Lower leg skin (tissue), 3 donors: ENCODE measurements at regions not wholly inside any gene's neighbourhood (a gene's known extent, or its start where the extent isn't known, plus 50 kb on each side); places are given as distances from the start of the nearest gene placed in this dataset.
"Not testable (repeated sequence)": the region's sequence is repeated elsewhere in the genome, so short reads cannot be mapped to it uniquely, and the experiment has no call there.

Experiments
- POLR2A ChIP-seq, 2 donors: fragments of 450-650 bp; IDR thresholded peaks; one replicate each; pipeline ENCODE4 v1.6.1; 2016 to 2017; ENCODE audit warnings: antibody characterized with exemption in 2 of 2, mild to moderate bottlenecking in 1 of 2, moderate library complexity in 1 of 2
- TF ChIP-seq, protein P1 (sequence below), 3 donors: fragments of 450-650 bp; IDR thresholded peaks; one replicate each; pipeline ENCODE4 v1.5.1; 2016; ENCODE audit warnings: antibody characterized with exemption in 3 of 3, mild to moderate bottlenecking in 3 of 3, moderate library complexity in 2 of 3

DNA sequence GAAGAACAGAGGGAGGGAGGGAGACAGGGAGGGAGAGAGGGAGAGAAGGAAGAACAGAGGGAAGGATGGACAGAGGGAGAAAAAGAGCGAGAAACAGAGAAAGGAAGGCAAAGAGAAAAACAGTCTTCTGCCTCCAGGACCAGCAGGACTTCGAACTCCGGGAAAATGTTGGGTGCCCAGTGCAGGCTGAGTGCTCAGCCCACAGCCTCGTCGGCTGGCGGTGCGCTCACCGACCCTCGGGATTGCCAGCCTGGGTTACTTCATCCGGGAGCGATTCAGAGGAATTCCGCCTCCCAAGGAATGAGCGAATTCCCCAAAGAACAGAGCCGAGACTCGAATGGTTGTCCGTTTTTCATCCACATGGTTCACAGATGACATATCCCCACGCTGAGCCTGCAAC lies 1931.7 kb upstream of the DEFB115 start:
- TF ChIP-seq, protein P1, sequence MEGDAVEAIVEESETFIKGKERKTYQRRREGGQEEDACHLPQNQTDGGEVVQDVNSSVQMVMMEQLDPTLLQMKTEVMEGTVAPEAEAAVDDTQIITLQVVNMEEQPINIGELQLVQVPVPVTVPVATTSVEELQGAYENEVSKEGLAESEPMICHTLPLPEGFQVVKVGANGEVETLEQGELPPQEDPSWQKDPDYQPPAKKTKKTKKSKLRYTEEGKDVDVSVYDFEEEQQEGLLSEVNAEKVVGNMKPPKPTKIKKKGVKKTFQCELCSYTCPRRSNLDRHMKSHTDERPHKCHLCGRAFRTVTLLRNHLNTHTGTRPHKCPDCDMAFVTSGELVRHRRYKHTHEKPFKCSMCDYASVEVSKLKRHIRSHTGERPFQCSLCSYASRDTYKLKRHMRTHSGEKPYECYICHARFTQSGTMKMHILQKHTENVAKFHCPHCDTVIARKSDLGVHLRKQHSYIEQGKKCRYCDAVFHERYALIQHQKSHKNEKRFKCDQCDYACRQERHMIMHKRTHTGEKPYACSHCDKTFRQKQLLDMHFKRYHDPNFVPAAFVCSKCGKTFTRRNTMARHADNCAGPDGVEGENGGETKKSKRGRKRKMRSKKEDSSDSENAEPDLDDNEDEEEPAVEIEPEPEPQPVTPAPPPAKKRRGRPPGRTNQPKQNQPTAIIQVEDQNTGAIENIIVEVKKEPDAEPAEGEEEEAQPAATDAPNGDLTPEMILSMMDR (IDR thresholded peaks at IDR 0.05), result not testable (repeated sequence)
- not testable (repeated sequence) for TF ChIP-seq POLR2A (IDR thresholded peaks at IDR 0.05)
